ENCODE measurements at regions not wholly inside any gene's neighbourhood (a gene's known extent, or its start where the extent isn't known, plus 50 kb on each side); places are given as distances from the start of the nearest gene placed in this dataset.
"Not testable (repeated sequence)": the region's sequence is repeated elsewhere in the genome, so short reads cannot be mapped to it uniquely, and the experiment has no call there.

DNA sequence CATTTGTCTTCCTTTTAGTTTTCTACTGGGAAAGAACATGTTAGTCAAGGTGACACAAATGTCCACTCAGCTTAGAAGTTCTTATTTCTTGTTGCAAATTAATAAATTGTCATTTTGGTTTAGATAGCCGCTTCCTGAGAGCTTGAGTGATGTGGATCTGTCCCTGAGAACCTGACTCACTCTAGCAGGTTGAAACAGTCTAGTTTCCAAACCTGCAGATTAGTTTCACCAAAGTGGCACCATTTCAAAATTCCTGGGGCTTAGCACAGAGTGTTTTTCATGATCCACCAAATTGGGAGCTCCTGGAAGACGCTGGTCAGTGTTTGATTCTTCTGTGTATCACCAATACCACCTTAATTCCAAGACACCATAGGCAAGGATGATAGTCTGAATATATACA, 119.4 kb upstream of the TSC22D1 start:
- DNase-seq: no peak

DNA sequence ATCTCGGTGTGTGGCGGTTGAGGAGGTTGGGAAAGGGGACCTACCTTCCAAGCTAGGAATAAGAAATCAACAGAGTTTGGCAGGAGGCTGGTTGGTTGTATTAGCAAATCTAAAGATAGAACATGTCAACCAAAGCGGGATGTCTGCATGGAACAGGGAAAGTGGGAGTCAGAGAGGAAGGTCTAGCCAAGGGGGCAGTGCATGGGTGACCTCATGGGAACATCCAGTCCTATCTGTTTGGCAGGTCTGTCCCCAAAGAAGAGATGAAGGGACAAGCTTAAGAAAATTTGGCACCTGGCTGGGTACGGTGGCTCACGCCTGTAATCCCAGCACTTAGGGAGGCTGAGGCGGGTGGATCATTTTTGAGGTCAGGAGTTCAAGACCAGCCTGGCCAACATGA, 118.7 kb upstream of the TSC22D1 start:
- DNase-seq: no peak

DNA sequence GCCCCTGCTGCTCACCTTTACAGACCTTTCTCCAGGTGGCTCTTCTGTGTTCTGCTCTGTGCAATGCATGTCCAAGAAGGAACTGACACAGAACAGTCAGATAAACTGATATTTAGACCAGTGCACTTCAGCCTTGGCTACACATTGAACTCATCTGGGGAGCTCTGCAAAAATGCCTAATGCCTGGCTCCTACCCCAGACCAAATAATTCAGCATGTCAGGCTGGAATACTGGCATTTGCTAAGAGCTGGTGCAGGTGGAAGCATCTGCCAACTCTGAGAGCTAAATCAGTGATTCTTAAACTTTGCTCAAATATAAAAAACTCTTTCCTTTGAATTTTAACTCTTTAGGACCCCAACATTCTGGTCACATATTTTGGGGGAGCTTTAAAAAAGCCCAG, 118.2 kb upstream of the TSC22D1 start:
- DNase-seq: no peak

DNA sequence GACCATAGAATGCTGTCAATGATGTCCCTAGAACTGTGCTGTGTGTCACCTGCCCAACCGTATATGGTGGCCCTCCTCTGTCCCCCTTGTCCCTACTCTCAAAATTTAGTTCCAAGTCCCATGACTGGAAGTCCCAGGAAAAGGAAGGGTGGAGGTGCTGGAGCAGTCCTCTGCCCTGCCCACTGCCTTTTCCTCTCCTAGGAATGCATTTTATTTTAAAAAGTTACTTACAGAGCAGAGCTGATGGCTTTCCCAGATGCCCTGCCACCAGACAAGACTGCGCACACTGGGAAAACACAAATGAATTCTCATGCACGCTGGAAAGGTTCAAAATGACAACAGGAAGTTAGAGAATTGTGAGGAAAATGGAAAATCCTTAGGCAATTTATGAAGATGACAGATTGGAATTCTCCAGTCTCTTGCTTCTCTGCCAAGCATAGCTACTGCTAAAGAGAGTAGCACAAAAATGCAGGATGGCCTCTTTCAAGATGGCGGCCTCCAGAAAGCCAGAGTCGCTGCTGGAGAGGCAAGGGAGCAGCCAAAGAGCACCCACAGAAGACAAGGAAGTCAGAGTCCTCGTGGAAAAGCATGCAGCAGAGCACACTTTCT, 117.1 kb upstream of the TSC22D1 start:
- DNase-seq: no peak

DNA sequence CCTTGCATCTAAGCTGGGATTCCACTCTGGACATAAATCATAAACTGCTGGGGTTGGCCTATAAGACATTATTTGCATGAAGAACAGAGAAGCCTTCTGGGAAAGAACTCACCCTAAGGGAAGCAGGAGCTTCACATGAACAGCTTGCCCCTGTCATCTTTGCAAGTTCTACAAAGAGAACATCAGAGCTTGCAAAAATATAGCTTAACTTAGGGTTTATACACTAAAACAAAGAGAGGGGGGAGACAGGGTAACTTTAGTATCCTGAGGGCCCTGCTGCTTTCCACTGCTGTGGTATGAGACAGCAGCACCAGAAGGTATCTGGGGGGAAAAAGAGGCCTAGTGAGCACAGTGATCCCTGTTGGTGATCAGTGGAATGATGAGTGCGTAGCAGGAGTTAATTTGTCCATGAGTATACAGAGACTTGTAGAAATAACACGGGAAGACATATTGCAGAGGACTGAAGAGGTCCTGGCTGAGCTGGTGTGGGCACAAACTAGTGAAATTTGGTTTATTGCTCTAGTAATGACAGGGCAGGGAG, 116.1 kb upstream of the TSC22D1 start:
- no peak for DNase-seq

DNA sequence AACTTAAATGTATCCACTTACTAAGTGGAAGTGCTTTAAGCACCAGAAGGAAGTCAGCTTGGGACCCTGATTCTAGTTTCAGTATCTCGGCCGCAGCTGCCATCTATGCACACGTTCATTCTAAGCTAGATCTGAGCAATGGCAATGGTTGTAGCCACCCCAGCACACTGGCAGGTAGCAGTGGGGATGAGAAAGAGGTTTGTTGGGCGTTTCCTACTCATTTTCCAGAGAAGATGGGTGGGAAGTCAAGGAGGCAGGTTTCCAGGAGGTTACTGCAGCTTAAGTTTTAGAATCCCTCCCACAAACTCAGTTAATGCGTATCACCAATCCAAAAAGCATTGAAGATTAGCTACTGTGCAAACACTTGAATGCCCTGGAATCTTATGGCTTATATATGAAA, 114.2 kb upstream of the TSC22D1 start:
- no peak for DNase-seq

DNA sequence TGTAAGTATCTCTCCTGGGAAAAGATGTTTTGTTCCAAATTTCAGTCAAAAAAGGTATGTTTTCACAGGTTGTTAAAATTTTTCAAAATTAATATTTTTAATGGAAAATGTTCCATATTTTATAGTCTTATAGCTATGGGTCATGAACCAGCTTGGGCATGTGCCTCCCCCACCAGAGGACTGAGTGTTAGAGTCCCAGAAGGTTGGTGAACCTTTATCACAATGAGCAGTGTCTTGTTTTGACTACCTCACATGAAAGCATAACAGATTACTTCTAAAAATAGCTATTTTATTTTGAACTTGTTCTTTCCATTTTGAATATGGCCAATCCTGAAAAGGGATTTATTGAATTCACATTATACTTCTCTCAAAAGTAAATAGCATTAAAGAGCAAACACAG, 112.5 kb upstream of the TSC22D1 start:
- DNase-seq: no peak

DNA sequence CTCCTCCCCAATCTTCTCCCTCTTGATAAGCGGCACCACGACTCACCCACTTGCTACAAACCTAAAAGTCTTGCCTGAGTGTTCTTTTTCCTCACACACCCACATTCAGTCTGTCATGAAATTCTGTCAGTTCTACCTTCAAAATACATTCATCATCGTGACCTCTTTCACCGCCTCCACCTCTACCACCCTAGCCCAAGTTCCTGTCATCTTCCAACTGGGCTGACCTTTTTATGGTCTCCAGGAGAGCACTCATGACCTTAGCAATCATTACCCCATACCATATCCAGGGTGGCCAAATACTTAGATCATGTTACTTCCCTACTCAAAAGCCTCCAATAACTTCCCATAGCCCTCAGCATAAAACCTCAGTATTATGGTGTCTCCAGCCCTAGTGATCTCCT, 110.4 kb upstream of the TSC22D1 start:
- DNase-seq: no peak

DNA sequence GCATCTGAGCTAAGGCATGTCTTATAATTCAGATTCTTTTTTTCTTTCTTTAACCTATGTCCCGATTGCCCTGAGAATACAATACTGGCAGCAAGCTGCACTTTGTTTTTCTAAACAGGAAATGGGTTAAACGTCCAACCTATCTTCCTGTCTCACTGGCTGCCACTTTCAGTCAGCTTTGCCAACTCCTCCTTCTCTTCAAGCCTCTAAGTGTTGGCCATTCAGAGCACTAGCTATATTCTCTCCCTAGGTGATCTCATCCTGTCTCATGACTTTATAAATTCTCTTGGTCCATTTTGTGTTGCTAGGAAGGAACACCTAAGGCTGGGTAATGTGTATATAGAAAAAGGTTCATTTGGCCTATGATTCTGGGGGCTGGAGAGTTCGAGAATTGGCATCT, 109.5 kb upstream of the TSC22D1 start:
- no peak for DNase-seq

DNA sequence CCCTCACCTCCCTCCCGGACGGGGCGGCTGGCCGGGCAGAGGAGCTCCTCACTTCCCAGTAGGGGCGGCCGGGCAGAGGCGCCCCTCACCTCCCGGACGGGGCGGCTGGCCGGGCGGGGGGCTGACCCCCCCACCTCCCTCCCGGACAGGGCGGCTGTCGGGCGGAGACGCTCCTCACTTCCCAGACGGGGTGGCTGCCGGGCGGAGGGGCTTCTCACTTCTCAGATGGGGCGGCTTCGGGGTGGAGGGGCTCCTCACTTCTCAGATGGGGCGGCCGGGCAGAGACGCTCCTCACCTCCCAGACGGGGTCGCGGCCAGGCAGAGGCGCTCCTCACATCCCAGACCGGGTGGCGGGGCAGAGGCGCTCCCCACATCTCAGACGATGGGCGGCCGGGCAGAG, 106.3 kb upstream of the TSC22D1 start:
- not testable (repeated sequence) for DNase-seq

DNA sequence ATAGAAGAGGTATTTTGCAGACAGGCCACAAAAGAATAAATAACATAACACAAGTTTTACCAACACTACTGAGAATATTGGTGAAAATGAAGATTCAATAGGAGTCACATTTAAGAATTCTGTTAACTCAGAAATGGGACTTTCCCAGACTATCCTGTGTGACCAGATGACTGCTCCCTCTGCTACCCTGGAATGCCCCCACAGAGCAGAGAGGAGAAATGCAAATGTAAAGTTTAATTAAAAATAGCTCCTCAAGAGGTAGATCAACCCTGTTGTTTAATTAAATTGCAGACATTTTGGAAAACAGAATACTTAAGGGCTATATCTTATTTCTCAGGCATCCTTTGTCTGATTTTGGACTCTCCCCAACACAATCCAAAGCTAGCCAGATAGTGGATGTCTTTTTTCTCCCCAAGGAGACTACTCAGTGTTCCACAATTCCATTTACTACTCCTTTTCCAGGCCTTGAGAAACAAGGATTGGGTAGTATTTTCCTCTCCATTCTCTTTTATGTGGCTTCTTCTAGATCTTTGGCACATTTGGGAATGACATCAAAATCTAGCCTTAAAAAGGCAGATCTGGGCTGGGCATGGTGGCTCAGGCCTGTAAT, 104.7 kb upstream of the TSC22D1 start:
- no peak for DNase-seq

DNA sequence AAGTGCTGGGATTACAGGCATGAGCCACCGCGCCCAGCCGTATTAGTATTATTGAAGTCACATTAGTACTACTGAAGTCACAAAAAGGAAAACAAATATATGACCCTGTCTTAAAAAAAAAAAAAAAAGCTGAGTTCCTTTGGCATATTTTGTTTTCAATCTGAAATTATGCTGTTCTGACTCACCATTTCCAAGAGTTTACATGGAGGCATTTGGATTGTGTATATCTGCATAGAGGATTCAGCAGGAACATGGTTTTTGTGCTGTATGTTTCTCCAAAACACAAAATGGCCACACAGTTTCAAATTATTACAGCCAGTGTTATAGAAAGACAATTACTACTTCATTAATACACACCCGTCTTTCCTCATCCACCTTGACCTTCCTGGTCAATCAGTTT, 103.5 kb upstream of the TSC22D1 start:
- no peak for DNase-seq

DNA sequence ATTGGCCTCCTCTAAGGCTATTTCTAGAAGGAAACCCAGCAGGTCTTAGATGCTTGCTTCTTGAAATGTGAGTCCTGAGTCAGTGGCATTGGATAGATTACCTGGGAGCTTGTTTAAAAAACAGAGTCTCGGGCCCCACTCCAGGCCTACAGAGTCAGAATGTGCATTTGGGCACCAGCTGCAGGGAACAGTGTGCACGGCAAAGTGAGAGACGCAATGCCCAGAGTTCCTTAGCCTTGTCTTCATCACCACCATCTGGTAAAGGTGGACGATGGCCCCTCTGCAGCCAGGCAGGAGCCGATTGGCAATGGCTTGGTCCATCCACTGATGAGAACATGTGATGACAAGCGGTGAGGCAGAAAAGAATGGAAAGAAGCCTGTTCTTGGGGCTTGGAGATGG, 102.1 kb upstream of the TSC22D1 start:
- no peak for DNase-seq

DNA sequence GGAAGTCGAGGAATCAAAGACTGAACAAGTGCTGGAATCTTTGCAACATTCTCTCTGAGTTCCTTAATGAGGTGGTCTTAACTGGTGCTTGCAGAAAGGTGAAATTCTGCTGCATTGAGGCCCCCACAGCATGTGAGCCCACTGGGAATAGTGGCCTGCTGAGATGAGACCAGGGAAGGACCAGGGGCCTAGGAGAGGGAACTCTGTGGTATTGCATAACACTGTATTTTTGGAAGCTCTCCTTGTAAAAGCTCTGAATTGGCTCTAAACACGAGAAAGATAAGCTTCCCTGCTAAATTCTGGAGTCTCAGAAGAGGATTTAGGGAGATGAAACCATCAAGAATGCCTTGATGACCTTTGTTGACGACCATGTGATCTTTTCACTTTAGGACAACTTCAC, 100.4 kb upstream of the TSC22D1 start:
- DNase-seq: no peak

DNA sequence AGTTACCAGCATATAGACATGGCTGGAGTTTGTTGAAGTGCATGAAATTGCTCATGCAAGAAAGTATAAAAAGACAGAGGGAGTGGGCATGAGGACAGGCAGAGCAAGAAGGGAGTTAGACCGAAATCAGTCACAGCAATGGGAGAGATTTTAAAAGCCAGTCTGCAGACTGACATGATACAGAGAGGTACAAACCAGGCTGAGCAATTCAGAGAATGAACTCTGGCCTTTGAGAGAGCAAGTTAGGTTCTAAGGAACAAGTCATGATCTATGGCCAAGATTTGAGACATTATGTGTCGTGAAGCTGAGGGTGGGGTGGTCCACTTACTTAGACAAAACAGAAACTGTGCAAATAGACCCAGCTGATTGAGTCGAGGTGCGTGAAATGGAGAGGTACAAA, 93.4 kb upstream of the TSC22D1 start:
- DNase-seq: no peak

DNA sequence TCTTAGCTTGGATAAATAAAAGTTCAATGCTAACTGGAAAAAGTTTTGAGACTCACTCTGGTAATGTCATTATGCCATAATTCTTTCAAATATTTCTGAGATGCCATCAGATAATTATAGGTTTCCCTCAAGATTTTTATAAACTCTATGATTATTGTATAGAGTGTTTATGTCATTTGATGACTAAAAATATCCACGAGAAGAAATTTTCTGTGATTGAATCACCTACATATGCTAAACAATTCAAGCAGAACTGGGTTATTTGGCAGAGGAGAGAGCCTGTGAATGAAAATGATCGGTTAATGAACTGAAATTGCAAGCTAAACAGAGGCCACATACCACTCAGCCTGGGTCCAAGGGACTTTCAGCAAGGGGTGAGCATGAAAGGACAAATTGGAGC, 92.6 kb upstream of the TSC22D1 start:
- no peak for DNase-seq

DNA sequence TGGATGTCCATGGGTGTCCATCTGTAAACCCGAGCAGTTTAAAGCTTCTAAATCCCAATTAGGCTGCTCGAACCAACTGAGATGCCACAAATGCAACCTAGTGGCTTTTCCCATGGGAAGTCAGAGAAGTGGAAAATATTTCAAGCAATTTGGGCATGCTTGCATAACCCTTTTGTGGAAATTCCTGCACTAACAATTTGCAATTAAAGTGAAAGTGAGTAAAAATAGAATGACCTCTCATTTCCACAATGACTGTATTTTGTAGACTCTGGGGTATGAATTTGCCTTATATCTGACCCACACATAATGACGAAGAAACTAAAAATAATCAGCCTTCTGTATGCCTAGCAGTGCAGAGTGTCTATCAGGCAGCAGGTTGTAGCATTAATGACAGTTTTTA, 91.8 kb upstream of the TSC22D1 start:
- no peak for DNase-seq

DNA sequence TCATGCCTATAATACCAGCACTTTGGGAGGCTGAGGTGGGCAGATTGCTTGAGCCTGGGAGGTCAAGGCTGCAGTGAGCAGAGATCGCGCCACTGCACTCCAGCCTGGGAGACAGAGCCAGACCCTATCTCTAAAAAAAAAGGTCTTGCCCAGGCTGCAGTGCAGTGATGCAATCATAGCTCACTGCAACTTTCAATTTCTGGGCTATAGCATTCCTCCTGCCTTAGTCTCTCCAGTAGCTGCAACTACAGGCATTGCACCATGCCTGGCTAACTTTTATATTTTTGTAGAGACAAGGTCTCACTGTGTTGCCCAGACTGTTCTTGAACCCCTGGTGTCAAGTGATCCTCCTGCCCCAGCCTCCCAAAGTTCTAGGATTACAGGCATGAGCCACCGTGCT, 90.4 kb upstream of the TSC22D1 start:
- DNase-seq: not testable (repeated sequence)

DNA sequence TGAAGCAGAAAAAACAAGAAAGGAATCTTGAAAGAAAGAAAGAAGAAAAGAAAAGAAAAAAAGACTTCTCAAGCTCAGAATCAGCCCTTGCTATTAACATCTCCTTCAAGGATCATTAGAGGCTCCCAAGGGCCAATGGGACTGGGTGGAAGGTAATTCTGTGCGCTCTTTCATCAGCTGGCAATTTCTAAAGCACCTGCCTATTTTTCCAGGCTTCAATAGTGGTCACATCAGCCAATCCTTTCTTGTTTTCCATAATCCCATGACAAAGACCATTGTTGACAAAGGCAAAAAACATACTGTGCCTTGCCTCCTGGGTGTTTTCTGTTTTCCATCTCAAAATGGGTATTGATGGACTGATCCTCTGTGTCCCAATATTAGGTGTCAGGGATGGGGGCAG, 88.2 kb upstream of the TSC22D1 start:
- no peak for DNase-seq

DNA sequence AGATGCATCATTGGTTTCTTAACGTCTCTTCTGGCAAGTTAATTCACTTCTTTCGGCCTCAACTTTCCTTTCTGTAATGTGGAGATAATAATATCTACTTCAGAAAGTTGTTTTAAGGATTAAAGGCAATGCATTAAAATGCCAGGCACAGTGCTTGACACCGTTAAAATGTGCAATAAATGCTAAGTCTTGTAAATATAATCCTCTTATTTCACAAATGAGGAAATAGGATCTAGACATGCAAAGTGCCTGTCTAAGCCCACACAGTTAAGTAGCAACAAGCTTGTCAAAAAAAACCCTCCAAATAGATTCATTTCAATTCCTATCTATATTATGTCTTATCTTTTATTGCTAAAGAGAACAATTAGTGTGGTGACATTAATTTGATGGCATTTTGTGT, 86.4 kb upstream of the TSC22D1 start:
- DNase-seq: no peak

DNA sequence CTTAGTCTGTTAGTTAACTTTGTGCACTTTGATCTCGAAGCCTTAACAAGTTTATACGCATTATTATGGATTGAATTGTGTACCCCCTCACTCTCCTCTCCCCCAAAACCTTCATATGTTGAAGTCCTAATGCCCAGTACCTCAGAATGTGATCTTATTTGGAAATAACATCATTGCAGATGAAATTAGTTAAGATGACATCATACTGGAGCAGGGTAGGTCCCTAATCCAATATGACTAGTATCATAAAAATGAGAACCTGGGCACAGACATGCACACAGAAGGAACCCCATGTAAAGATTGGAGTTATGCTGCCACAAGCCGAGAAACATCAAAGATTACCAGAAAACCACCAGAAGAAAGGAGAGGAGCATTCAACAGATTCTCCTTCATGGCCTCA, 85.8 kb upstream of the TSC22D1 start:
- DNase-seq: no peak

DNA sequence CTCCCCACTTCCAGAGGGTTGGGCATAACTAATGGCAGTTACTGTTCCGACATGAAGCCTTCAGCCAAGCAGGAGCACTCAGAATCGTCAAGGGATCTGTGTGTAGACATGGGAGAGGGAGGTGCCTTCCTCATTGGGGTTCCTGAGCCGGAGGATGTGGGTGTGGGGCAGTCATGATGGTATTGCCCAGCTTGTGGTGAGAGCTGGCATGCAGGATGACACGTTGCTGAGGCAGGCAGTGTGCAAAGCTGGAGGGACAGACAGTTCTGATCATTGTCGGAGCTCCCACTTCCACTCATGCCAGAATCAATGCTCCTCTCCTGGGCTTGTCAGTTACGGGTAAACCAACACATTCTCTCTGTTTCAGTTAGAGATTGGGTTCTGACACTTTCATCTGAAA, 83.9 kb upstream of the TSC22D1 start:
- no peak for DNase-seq

DNA sequence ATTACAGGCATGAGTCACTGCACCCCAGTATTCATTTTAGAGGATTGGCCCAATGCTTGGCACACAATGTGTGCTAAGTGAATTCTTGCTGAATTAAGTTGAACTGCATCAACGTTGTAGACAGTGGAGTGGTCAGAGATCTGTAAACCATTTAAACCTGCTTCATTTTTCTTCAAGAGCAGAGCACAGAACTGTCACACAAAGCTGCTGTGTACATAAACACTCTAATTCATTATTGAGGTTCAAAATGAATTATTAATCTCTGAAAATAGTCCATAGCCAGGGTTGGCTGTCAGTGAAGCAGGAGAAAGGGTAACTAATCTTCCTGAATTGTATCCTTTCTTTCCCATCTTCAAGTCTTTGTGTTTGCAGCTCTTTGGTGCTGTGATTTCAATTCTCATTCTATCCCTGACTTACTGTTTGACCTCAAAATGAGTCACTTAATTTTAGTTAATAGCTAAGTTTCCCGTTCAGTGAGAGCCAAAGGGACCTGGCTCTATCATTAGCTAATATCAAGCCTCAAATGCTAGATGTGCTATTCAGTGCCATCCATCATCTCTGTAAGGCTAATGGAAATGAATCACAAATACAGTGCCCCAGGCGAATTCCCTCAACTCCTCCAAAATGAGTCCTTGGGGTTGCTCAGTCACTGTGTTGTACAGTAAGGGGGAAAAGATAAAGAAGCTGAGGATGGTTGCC, 77.0 kb upstream of the TSC22D1 start:
- DNase-seq: no peak

DNA sequence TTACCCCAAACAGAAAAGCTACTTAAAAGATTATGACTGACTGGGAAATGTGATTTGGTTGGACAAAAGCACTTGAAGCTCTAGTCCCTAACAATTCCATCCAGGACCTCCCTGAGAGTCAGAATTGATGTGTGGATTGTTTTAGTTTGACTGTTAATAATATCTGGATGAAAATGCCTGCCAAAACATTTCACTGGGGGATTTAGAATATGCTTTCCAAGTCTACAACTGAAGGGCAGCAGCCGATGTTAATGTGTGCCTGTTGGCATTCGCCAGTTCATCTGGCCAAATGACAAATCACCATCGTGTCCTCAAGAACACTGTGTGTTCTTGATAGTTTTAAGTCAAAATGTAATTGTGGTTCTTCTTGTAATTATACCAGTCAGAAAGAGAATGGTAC, 76.0 kb upstream of the TSC22D1 start:
- no peak for DNase-seq

DNA sequence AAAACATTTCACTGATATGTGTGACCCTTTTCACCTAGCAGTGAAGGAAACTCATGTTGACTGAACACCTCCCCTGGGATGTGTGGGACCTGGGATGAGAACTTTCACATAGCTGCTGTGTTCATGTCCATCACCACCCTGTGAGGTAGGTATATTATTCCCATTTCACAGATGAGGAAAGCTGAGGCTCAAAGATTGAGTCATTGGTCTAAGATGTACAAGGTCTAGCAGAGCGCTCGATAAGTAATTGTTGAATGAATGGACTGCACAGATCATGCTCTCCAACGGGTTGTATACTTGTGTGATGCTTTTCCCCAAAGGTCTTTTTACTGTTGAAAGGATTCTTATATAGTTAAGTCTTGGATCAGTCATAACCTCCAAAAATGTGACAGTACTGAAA, 75.6 kb upstream of the TSC22D1 start:
- DNase-seq: no peak
